ENCODE measurements at regions not wholly inside any gene's neighbourhood (a gene's known extent, or its start where the extent isn't known, plus 50 kb on each side); places are given as distances from the start of the nearest gene placed in this dataset.

DNA sequence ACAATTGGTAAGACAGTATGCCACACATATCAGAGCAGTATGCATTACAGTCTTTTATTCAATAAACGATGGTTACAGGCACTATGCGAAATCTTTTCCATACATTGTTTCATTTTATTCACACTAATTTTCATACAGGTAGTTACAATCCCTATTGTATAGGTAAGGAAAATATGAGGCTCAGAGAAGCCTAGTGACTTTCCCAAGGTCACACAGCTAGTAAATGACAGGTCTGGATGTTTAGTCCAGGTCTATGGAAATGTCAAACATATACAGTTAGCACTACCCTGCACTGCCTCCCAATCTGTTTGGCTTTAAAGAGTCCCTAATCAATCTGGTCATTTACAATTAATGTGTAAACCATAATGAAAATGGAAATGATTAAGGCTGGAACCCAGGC is 372.2 kb downstream of the MTX2 start:
- TF ChIP-seq BHLHE40 (IDR thresholded peaks at IDR 0.05; ENCODE audit: borderline replicate concordance) (no peak), SUZ12 (IDR thresholded peaks at IDR 0.05) (no peak), SP1 (IDR thresholded peaks at IDR 0.05) (no peak), HDGF (IDR thresholded peaks at IDR 0.05; ENCODE audit: borderline replicate concordance) (no peak), FOXM1 (IDR thresholded peaks at IDR 0.05; ENCODE audit: borderline replicate concordance) (no peak), ZNF384 (IDR thresholded peaks at IDR 0.05) (no peak), ELF4 (IDR thresholded peaks at IDR 0.05) (no peak)
- TF ChIP-seq, protein P1, sequence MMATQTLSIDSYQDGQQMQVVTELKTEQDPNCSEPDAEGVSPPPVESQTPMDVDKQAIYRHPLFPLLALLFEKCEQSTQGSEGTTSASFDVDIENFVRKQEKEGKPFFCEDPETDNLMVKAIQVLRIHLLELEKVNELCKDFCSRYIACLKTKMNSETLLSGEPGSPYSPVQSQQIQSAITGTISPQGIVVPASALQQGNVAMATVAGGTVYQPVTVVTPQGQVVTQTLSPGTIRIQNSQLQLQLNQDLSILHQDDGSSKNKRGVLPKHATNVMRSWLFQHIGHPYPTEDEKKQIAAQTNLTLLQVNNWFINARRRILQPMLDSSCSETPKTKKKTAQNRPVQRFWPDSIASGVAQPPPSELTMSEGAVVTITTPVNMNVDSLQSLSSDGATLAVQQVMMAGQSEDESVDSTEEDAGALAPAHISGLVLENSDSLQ (IDR thresholded peaks at IDR 0.05) = no peak

Data from HEK293T (cell line).